A673 (cell line): ENCODE measurements at regions not wholly inside any gene's neighbourhood (a gene's known extent, or its start where the extent isn't known, plus 50 kb on each side); places are given as distances from the start of the nearest gene placed in this dataset.

Experiments
- EZH2 ChIP-seq: fragments of 200-600 bp; sonication (generic); IDR thresholded peaks from 2 replicates; pipeline ENCODE4 v1.6.1; 2017; ENCODE audit warnings: borderline replicate concordance, low read depth, mild to moderate bottlenecking, mixed read lengths, antibody characterized with exemption, low read length; ENCODE audit not compliant: poor library complexity, severe bottlenecking
- TF ChIP-seq, protein P1 (sequence below): fragments of 300-800, 200-600 bp; sonication (generic); conservative IDR thresholded peaks from 2 replicates; pipeline ENCODE4 v1.5.1; 2017; ENCODE audit warnings: low read depth, mild to moderate bottlenecking, antibody characterized with exemption, low read length, moderate library complexity, mixed read lengths

DNA sequence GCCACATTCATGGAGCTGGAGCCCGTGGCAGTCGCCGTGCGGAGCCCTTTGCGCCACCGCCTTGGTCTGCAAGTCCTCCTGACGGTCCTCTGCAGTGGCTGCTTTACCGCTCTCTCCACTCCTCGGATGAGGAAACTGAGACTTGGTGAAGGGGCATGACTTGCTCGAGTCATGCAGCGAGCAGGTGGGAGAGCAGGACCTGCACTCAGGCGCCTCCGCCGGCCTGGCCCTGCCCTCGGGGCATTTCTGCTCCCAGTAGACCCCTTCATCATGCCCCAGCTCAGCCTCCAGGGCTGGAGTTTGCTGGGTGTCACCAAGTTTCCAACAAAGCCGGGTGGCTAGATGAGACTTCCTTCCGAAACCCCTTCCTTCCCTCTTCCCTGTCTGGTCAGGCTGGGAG lies 100.0 kb upstream of the TARDBP start:
- TF ChIP-seq, protein P1, sequence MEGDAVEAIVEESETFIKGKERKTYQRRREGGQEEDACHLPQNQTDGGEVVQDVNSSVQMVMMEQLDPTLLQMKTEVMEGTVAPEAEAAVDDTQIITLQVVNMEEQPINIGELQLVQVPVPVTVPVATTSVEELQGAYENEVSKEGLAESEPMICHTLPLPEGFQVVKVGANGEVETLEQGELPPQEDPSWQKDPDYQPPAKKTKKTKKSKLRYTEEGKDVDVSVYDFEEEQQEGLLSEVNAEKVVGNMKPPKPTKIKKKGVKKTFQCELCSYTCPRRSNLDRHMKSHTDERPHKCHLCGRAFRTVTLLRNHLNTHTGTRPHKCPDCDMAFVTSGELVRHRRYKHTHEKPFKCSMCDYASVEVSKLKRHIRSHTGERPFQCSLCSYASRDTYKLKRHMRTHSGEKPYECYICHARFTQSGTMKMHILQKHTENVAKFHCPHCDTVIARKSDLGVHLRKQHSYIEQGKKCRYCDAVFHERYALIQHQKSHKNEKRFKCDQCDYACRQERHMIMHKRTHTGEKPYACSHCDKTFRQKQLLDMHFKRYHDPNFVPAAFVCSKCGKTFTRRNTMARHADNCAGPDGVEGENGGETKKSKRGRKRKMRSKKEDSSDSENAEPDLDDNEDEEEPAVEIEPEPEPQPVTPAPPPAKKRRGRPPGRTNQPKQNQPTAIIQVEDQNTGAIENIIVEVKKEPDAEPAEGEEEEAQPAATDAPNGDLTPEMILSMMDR, result no peak
- TF ChIP-seq EZH2, result no peak
